ENCODE measurements at regions not wholly inside any gene's neighbourhood (a gene's known extent, or its start where the extent isn't known, plus 50 kb on each side); places are given as distances from the start of the nearest gene placed in this dataset.

DNA sequence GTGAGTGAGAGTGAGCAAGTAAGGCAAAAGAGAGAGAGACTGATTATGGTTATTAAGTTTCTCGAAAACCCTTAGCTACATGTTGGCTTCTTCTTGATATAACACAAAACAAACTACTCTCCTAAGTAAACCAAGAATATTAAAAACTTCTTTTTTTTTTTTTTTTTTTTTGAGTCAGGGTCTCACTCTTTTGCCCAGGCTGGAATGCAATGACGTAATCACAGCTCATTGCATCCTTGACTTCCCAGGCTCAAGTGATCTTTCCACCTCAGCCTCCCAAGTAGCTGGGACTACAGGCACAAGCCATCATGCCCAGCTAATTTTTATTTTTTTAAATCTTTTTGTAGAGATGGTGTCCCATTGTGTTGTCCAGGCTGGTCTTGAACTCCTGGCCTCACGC, 102.2 kb upstream of the IL6 start:
- no peak for DNase-seq

DNA sequence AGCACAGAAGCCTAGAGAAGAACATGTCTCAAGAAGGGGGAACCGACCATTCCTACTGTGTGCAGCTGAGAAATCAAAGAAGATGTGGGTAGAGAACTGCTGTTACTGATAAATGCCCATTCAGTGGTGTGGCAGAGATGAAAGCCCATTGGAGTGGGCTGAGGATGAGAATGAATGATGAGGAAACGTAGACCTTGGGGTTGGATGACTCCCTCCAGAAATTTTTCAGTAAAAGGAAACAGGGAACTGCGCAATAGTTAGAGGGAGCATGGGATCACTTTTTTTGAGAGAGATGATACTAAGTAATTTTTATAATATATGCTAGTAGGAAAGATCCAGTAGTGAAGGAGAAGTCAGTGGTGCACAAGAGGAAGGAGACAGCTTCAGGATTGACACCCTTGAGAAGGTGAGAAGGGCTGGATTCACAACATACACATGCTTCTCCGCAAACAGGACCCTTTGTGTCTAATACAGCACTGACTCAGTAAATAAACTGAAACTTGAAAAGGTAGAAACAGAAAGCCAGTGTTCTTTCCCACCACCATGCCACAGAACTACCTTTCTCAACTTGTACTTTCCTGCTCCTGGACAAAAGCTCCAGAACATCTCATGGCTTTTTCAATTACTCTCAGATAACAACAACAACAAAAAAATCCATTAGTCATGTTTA, 104.7 kb upstream of the IL6 start:
- DNase-seq: no peak

DNA sequence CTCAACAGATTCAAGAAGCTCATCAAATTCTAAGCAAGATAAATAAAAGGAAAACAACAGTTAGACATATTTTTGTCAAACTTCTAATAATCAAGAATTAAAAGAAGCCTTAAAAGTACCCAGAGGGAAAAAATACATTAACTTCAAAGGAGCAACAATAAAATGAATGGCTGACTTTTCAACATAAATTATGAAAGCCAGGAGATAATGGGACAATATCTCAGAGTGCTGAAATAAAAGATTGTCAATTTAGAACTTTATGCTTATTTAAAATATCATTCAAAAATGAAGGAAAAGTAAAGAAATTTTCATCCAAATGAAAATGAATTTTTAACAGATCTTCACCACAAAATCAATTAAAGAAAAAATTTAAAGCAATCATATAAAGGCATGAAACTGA, 108.5 kb upstream of the IL6 start:
- DNase-seq: no peak

DNA sequence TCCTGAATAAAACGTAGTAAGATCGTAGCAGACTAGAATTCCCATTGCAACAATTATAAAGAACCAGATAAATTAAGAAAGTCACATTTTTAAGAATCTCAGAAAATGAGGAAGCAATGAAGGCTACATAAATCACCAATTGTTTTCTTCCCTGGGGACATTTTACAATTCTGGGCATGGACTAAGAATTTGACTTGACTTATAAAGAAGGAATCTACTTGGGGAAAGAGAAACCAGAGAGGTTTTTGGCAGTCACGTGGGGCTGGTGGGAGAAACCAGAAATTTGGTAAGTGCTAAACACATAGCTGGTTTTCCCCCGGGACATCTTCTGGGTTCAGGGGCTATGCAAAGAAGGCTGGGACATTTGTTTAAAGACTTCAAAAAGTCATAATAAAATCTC, 109.8 kb upstream of the IL6 start:
- no peak for DNase-seq

DNA sequence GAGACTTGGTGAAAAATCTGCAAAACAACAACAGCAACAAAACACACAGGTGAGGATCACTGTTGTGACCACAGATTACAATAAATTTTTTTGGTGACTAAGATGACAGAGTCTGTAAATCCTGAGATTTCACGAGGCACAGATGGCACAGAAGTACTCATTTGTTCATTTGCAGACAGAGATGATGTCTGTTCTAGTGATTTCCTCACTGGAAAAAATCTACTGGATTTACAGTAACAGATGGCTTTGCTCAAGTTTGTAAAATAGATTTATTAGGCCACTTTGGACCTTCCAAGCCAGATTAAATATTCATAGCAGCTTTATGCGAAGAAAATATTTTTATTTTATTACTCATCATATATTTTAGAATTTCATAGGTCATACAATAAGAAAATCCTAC, 113.5 kb upstream of the IL6 start:
- DNase-seq: peak; percentile 31

DNA sequence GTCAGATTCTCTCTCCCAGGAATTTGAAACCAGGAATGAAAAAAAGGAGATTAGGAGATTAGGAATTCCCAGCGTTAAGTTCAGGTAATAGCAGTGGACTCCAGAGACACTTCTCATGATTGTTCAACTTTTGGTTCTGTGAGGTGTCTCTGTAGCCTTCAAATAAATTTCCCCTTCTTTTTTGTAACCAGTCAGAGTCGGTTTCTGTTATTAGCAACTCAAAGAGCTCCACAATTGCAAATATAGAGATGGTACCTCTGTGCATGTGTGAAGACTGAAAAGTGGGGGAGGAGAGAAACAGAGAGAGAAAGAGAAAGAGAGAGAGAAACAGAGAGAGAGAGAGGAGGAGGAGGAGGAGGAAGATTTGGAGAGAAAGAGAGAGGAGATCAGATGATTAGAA, 112.8 kb upstream of the STEAP1B start:
- no peak for DNase-seq

DNA sequence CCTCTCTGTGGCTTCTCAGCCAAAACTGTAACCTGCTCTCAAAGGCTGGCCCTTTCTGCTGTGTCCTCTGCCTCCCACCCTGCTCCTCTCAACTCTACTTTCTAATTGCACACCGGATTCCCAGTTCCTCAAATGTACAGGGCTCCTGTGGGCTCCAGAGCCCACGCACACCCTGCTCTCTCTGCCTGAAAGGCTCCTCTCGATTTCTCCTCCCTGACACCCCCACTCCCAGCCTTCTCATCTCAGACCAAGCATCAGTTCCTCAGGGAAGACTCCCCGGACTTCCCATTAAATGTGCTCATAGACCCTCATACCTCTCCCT, 111.7 kb upstream of the STEAP1B start:
- DNase-seq: no peak

DNA sequence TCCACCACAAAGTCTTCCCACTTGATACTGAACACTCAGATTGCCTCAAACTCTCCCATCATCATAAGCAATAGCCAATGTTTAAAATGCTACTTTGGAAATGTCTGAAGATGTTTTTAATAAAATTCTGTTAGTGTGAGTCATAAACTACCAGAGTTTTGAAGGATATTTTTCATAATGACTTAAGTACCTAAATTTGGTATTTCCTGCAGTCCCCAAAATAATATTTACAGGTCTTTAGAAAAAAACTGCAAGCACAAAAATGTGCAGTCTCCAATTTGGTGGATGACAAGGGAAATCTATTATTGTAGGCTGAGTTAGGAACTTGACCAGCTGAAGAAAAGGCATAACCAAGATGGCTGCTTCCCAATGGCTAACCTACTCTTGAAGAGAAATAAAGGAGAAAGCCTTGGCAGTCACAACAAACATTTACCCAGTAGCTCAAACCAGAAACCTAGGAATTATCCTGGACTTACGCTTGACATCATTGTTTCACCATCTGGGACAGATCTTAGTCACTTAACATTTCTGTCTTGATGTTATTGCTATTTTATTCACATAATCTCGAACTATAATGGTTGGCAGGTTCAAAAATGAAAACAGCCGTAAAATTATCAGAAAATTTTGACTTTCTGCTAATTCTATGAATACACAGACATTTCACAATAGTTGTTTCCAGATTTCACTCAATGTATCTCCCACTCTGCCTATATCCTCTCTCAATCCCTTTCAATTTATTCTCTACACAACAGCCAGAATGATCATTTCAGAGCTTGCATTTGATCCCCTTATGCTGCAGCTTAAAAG, 111.2 kb upstream of the STEAP1B start:
- DNase-seq: no peak

DNA sequence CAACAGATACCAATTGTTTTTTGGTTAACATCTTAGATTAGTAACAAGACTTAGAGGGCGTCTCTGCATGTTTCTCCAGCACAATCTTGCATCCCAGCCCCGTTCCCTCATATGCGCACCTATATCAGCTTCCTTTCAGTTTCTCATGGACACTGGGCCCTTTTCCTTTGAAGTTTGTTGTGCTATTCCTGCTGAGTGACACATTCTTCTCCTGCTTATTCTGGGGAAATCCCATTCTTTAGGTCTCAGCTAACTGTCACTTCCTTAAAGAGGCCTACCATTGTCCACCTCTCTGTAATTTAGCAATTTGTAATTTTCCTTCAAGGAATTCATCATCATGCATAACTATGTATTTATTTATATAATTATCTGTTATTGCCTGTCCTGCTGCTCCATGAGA, 110.3 kb upstream of the STEAP1B start:
- no peak for DNase-seq

DNA sequence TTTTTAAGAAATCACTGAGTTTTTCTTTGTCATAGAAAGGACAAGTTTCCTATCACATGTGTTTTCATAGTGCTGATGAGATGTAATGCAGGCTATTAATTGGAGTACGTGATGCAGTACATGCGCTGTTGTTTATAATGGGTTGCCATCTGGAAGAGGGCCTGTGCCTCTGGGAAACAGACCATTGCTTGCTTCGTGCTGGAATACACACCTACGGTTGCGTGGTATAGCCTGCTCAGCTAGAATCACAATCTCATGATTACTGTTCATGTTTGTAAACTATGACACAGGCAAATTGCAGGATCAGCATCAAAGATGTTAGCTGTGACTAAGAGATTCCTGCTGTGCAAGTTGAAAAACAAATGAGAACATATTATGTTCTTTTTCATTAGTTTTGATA, 107.2 kb upstream of the STEAP1B start:
- no peak for DNase-seq

DNA sequence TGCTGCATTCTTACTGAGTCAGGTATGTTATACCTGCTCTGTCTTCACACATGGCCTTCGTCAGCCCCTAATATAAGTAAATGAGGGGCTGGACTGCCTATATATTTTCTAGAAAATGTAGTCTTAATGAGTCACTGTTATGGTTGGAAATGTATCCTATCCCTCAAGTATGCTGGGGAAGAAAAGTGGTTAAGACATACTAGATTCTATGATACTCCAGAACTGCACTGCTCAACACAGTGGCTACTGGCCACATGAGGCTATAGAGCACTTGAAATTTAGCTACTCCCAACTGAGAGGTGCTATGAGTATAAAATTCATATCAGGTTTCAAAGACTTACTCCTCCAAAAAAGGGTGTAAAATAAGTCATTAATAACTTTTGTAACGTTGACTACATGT, 104.3 kb upstream of the STEAP1B start:
- DNase-seq: no peak

DNA sequence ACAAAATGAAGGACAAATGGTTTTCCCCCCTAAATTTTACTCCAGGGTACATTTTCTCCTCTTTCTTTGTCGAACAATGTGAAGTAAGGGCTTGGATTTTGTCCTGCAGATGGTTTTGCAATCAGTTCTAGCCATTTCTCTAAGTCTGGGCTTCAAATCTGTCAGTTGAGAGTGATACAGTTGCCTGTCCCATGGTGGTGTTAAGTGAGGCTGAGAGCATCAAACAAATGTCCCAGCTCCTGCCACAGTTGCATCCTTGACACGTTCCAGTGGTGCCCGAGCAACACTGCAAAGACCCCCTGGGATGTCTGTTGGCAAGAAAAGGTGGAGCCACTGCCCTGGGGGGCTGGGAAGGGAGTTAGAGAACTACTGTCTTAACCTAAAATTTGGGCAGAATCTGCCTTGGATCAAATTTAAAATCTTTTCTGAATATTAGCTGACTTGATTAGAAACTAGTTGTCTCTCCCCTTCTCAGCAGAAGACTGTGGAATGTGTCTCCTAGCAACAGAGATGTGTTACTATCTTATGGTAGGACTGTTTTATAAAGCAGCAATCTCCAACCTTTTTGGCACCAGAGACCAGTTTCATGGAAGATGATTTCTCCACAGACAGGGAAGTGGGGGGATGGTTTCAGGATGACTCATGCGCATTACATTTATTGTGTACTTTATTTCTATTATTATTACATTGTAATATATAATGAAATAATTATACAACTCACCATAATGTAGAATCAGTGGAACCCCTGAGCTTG, 102.0 kb upstream of the STEAP1B start:
- no peak for DNase-seq

DNA sequence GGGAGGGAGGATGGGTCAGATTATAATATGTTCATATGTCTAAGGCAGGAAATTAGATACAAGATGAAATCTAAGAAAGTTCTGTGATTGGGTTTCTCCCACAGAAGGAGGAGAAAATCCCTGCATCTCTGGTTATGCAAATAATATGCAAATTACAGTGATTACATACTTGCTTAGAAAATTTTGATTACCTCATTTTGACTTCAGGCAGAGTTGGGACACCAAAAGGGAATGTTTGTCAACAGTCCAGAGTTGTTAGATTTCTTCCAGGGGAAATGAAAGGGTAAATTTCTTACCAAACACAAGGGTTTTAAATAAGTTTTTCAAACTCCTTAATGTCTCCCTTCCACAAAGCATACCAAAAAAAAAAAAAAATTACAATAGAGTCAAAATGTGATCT, 101.4 kb upstream of the STEAP1B start:
- DNase-seq: no peak

DNA sequence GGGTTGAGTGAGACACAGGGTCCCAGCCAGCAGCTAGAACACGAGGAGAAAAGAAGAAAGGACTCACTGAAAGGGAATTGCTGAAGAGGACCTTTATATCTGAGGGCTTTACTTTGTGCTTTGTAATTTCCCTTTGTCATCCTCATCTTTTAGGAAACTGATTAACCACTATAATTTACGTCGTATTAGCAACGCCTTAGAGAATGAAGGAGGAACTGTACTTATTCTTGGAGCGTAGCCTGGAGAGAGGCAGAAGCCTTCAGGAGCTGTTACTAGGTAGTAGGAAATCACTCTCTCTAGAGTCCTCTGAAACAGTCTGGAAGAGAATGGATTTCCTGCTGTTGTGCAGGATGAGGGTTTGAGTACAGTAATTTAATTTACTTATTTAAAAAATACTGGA, 101.0 kb upstream of the STEAP1B start:
- DNase-seq: no peak

DNA sequence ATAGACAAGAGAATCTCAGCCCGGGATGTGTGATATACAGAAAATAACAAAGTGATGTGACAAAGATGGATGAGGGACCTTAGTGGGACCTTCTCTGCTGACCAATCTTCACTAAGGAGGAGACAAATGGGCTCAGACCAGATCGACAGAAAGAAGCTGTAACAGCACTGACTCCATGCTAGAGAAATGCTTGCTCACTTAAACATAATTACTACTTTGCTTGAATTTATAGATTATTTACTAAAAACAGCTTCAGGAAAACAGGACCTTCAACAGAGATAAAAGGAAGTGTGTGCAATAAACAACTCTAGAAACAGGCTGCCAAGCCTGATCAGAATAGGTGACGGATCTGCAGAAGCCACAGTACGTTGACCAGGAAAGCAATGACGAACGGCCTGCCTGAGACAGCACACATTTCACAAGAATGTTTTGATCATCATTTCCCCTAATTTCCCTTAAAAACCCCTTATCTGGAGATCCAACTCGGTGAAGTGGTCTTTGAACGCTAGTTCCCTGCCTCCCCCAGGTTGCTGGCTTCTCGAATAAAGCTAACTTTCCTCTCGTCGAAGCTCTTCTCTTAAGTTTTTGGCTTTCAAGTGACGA, 98.4 kb upstream of the STEAP1B start:
- no peak for DNase-seq

DNA sequence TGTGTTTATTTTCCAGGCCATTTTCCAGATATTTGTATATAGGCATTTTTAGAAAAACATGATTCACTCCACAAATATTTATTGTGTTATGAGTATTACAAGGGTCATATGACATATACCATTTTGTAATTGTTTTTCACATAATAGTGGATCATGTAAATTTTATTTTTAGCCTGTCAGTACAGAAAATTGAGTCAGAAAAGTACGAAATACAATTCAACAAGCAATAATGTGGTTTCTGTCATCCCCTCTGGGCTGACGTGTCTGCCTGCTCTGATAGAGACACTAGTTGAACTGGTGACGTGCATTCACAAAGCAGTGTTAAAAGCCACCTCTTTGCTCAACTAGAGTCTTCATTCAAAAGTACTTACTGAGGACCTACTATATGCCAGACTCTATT, 97.9 kb upstream of the STEAP1B start:
- no peak for DNase-seq

DNA sequence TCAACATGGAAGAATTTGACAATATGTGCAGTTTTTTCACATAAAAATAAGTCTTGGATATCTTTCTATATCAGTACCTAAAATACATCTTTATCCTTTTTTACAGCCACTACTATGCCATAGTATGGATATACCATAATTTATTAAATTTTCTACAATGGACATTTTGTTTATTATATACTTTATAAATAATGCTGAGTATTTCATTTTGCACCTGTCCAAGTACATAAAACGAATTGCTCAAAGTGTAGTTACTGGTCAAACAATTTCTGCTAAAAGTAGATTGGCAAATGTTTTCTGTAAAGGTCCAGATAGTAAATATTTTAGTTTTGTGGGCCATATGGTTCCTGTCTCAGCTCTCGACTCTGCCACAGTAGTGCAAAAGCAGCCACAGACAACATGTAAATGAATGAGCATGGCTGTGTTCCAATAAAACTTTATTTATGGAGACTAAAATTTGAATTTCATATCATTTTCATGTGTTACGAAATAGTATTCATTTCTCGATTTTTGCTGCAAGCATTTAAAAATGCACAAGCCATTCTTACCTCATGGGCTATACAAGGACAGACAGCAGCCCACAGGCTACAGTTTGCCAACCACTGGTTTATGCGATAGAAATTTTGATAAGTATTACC, 96.9 kb upstream of the STEAP1B start:
- no peak for DNase-seq

DNA sequence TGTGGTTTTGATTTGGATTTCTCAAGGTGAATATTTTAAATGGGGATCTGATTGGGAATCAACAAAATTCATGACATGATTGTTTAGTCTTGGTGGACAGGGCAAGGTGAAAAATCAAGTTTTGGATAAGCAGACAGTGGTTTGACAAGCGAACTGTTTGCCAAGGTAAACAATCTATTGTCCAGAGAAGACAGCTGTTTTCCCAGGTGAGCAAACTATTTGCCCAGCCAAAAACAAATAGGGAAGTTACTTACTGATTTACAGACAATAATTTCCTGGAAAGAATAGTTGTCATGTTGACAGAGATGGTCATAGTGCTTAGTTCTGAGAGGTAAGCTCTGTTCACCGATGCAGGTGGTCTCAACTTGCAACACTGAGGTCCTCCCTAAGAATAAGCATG, 94.0 kb upstream of the STEAP1B start:
- no peak for DNase-seq

DNA sequence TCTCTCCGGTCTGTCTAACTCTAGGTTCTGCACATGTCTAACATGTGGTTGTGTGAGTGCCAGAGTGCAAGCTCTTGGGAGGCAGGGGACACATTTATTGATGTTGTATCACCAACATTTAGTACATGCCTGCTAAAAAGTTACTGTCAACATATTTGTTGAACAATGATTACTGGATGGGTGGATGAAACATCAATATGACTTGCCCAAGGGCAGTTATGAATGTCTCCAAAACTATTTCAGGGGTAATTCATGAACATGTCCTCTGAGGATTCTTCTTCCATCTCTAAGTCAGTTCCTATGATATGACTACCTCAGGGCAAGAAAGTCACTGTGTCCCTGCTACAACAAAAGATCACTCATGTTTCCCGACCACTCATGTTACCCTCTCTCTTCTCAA, 91.3 kb upstream of the STEAP1B start:
- no peak for DNase-seq

DNA sequence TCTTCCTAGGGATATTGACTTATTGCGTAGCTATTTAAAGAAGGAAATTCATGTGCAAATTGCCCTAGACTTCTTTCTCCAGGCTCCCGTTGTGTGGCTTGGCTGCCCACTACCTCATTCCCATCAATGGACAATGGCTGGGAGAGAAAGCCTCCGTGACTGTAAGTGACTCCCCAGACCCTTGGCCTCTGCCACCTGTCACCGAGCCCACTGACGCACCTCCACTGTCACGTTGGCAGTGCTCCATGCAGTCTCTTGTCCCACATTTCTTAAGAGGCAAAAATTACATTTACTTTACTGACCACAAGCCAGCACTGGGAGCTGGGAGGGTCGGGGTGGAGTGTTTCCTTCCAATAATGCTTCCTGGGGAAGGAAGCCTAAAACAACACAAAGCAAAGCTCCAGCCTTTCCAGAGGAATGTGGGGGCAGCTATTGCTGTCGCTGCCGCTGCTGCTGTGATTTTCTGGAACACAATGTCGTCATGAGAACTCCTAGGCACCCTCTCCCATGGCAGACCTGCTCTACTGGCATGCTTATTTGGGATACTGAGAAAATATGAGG, 89.7 kb upstream of the STEAP1B start:
- DNase-seq: peak; percentile 76

DNA sequence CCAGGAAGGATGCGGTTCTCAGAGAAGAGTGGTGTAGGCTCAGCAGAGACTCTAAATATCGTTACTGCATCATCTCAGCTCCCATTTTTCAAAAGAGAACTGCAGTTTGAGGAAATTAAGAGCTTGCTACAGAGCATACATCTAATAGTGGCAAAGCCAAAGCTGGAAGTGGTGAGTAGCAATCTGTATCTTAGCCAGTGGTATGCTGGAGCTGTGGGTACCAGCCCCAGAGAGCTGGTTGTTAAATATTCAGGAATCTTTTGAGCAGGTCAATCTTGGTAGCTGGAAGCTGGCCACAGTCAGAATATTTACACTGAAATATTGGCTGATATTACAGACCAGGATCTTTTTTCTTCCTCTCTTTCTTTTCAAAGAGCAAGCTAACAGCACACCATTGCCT, 88.4 kb upstream of the STEAP1B start:
- DNase-seq: no peak

DNA sequence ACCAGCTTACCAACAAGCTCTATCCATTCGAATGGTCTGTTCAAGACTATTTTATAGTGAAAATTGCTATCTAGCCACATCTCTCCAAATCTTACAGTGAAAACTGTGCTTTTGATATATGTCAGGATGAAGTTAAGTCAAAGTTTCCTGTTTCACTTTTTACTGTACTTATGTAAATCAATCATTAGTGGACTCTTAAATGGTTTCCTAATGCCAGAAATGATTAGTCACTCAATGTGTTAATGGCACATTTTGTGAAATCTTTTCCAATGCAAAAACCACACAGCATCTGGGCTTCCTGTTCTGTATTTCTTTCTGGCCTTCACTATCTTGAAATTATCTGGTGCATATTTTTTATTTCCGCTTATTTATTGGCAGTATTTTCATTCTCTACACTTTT, 87.3 kb upstream of the STEAP1B start:
- no peak for DNase-seq

Data from renal pelvis (tissue), 1 donor.